ENCODE measurements at regions not wholly inside any gene's neighbourhood (a gene's known extent, or its start where the extent isn't known, plus 50 kb on each side); places are given as distances from the start of the nearest gene placed in this dataset.

DNA sequence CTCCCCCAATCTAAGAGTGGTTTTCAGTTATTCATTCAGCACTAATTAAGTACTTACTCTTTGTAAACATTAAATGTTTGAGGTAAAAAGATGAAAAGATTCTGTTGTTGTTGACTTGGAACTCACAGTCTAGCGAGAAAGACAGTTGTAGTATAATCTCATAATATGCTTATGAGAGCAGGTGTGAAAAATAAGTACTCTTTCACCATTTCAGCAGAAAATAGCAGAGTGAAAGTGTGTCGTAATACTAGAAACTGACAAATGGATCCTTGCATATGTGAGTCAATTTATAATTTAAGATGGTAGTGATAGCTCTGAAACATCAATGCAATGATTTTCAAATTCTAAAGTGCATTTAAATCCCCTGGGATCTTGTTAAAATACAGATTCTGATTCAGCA is 618.8 kb upstream of the CCDC54 start:
- intact Hi-C loops (cut with DNase I; ENCODE audit: low total_unique reads), result no loop called here
- Histone ChIP-seq H3K4me1 (no peaks in the 10 kb centered on the region), H3K27ac (no peak overlapping the region), H3K27me3 (no peaks in the 10 kb centered on the region), H3K9me3 (peaks cover 0 to 9% (median 0%) of the 10 kb centered on the region in 3 donors), H3K4me3 (no peak overlapping the region), H3K36me3 (no peaks in the 10 kb centered on the region)
- no peak for ATAC-seq
- in situ Hi-C loops (cut with MboI; ENCODE audit: low sequenced_read_pairs in 4 of 4), result no loop called here
- no peak for DNase-seq
- TF ChIP-seq CTCF (IDR thresholded peaks at IDR 0.05 in 4 of 5, conservative IDR thresholded peaks at IDR 0.05 in 1 of 5), result no peak
- no peak for TF ChIP-seq POLR2A (IDR thresholded peaks at IDR 0.05)

- Histone ChIP-seq H3K9me3 (peaks cover 0 to 7% (median 0%) of the 10 kb centered on the region in 3 donors), H3K27ac (no peak overlapping the region), H3K27me3 (no peaks in the 10 kb centered on the region), H3K4me3 (no peak overlapping the region), H3K36me3 (no peaks in the 10 kb centered on the region), H3K4me1 (no peaks in the 10 kb centered on the region)
- intact Hi-C loops (cut with DNase I; ENCODE audit: low total_unique reads) (no loop called here), in situ Hi-C loops (cut with MboI; ENCODE audit: low sequenced_read_pairs in 4 of 4) (no loop called here)
- DNase-seq (no peak), ATAC-seq (no peak)
- no peak for TF ChIP-seq CTCF (IDR thresholded peaks at IDR 0.05 in 4 of 5, conservative IDR thresholded peaks at IDR 0.05 in 1 of 5)
- no peak for TF ChIP-seq POLR2A (IDR thresholded peaks at IDR 0.05)
These were observed 617.5 kb upstream of the CCDC54 start for GRCh38 chr3:106759731-106760130.

DNA sequence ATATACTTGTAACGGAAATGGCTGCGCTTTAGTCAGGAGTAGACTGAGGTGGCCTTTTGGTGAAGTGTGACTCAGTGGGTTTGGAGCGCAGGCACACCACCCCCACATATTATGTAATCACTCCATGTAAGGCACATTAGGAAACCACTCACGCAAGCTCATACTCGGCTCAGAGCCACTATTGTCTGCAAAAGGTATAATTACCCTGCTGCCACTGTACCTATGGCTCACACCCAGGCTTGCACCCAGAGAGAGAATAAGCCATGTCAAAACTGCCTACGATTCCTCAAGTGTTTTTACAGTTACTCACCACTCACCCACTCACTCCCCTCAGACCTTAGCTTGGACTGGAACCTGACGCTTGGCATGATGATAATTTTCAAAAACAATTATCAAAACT is 611.9 kb upstream of the CCDC54 start:
- in situ Hi-C loops (cut with MboI; ENCODE audit: low sequenced_read_pairs in 4 of 4) (no loop called here), intact Hi-C loops (cut with DNase I; ENCODE audit: low total_unique reads) (no loop called here)
- H3K36me3 ChIP-seq, result no peaks in the 10 kb centered on the region
- H3K27ac ChIP-seq, result no peak overlapping the region
- no peaks in the 10 kb centered on the region for H3K27me3 ChIP-seq
- H3K9me3 ChIP-seq, result no peaks in the 10 kb centered on the region
- no peaks in the 10 kb centered on the region for H3K4me1 ChIP-seq
- DNase-seq (no peak), ATAC-seq (no peak)
- H3K4me3 ChIP-seq, result no peak overlapping the region
- no peak for TF ChIP-seq CTCF (IDR thresholded peaks at IDR 0.05 in 4 of 5, conservative IDR thresholded peaks at IDR 0.05 in 1 of 5)
- TF ChIP-seq POLR2A (IDR thresholded peaks at IDR 0.05), result no peak

DNA sequence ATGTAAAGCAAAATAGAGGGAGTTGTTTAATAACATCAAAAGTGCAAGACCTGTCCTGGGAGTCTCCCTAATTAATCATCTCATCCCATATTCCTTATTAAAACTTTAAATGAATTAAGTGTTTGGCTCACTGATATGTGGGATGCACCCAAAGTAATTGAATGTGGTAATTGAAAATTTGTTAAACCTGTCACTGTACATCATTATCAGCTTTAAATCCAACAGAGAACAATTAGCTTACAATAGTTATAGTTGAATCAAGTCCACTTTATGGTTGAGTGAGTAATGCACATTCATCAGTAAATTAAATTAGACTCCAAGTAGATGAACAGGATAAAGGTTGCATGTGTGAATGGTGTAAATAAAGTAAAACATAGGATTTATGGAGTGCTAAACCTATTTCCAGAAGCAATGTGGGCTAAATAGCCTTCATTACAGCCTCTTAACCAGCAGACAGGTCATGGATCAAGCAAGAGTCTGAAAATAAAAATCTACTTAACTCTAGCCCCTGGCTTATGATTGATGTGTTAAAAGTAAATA is 608.2 kb upstream of the CCDC54 start:
- TF ChIP-seq CTCF (IDR thresholded peaks at IDR 0.05 in 4 of 5, conservative IDR thresholded peaks at IDR 0.05 in 1 of 5) (no peak), POLR2A (IDR thresholded peaks at IDR 0.05) (no peak)
- no peaks in the 10 kb centered on the region for H3K27me3 ChIP-seq
- no peak overlapping the region for H3K4me3 ChIP-seq
- ATAC-seq, result no peak
- intact Hi-C loops (cut with DNase I; ENCODE audit: low total_unique reads) (no loop called here), in situ Hi-C loops (cut with MboI; ENCODE audit: low sequenced_read_pairs in 4 of 4) (no loop called here)
- no peak overlapping the region for H3K27ac ChIP-seq
- DNase-seq, result no peak
- no peaks in the 10 kb centered on the region for H3K36me3 ChIP-seq
- H3K4me1 ChIP-seq, result no peaks in the 10 kb centered on the region
- no peaks in the 10 kb centered on the region for H3K9me3 ChIP-seq

DNA sequence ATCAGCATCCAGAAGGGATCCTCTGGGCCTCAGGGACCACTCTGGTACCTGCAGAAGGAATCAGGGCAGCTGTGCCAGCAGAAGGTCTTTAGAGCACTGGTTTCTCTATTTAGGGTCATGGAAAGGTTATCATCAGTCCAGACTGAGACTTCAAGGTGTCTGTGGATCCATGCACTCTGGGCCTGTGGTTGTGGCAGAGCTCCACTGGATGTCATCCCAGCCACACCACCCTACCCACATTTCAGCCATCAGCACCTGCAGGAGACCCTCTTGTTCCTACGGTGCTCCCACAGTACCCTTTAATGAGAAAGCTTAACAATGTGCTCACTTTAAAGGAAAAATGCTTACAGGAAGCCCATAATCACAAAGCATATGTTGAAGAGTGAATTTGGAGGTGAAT is 603.4 kb upstream of the CCDC54 start:
- Histone ChIP-seq H3K27ac (no peak overlapping the region), H3K27me3 (no peaks in the 10 kb centered on the region), H3K4me1 (no peaks in the 10 kb centered on the region), H3K36me3 (no peaks in the 10 kb centered on the region), H3K9me3 (no peaks in the 10 kb centered on the region), H3K4me3 (no peak overlapping the region)
- in situ Hi-C loops (cut with MboI; ENCODE audit: low sequenced_read_pairs in 4 of 4), result no loop called here
- TF ChIP-seq CTCF (IDR thresholded peaks at IDR 0.05 in 4 of 5, conservative IDR thresholded peaks at IDR 0.05 in 1 of 5) (no peak), POLR2A (IDR thresholded peaks at IDR 0.05) (no peak)
- ATAC-seq, result no peak
- no peak for DNase-seq
- intact Hi-C loops (cut with DNase I; ENCODE audit: low total_unique reads), result no loop called here
